ENCODE measurements at regions not wholly inside any gene's neighbourhood (a gene's known extent, or its start where the extent isn't known, plus 50 kb on each side); places are given as distances from the start of the nearest gene placed in this dataset.

DNA sequence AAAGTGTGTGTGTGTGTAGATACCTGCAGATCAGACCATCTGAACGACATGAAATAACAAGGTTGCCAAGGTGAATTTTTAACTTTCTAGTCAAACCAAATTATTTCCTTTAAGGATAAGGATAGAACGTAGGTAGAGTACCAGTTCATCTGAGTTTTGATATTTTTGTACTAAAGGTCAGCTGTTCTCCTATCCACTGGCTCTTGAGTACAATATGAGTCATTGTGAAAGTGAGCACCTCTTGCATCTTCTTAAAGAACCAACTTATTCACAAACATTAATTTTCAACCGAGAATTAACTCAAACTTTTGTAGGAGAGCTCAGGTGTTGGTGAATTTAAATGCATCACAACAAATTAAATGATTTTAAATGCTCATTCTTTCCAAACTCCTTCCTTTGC is 71.5 kb downstream of the IFI44 start:
- Histone ChIP-seq H3K27ac (ENCODE audit: low read length) (no peak overlapping the region), H3K9me3 (ENCODE audit: low read length) (no peaks in the 10 kb centered on the region), H3F3A (ENCODE audit: insufficient read depth, low read length, poor library complexity, severe bottlenecking) (no peaks in the 10 kb centered on the region), H2AFZ (ENCODE audit: low read depth, low read length) (no peak overlapping the region), H3K4me2 (ENCODE audit: low read length) (no peak overlapping the region), H3K27me3 (ENCODE audit: insufficient read depth, low read depth, low read length) (no peaks in the 10 kb centered on the region), H3K4me3 (ENCODE audit: low read length) (no peak overlapping the region), H3K9ac (ENCODE audit: low read length) (no peak overlapping the region), H4K20me1 (ENCODE audit: insufficient read depth) (no peaks in the 10 kb centered on the region), H3K36me3 (ENCODE audit: insufficient read depth, low read length) (no peaks in the 10 kb centered on the region), H3K79me2 (replicated peaks; ENCODE audit: insufficient read depth, low read length) (no peaks in the 10 kb centered on the region), H3K9me2 (ENCODE audit: insufficient read depth, low read length) (no peaks in the 10 kb centered on the region)
- TF ChIP-seq EZH2 (IDR thresholded peaks at IDR 0.05; ENCODE audit: borderline replicate concordance, insufficient read depth, low read length, poor library complexity, severe bottlenecking) (no peak), TAF1 (IDR thresholded peaks at IDR 0.05; ENCODE audit: low read depth) (no peak), RAD21 (conservative IDR thresholded peaks at IDR 0.05) (no peak), POLR2AphosphoS5 (IDR thresholded peaks at IDR 0.05) (no peak), MXI1 (conservative IDR thresholded peaks at IDR 0.05; ENCODE audit: poor library complexity, severe bottlenecking) (no peak), SMC3 (conservative IDR thresholded peaks at IDR 0.05; ENCODE audit: poor library complexity) (no peak), EP300 (conservative IDR thresholded peaks at IDR 0.05; ENCODE audit: poor library complexity, severe bottlenecking) (no peak)
- TF ChIP-seq, protein P1, sequence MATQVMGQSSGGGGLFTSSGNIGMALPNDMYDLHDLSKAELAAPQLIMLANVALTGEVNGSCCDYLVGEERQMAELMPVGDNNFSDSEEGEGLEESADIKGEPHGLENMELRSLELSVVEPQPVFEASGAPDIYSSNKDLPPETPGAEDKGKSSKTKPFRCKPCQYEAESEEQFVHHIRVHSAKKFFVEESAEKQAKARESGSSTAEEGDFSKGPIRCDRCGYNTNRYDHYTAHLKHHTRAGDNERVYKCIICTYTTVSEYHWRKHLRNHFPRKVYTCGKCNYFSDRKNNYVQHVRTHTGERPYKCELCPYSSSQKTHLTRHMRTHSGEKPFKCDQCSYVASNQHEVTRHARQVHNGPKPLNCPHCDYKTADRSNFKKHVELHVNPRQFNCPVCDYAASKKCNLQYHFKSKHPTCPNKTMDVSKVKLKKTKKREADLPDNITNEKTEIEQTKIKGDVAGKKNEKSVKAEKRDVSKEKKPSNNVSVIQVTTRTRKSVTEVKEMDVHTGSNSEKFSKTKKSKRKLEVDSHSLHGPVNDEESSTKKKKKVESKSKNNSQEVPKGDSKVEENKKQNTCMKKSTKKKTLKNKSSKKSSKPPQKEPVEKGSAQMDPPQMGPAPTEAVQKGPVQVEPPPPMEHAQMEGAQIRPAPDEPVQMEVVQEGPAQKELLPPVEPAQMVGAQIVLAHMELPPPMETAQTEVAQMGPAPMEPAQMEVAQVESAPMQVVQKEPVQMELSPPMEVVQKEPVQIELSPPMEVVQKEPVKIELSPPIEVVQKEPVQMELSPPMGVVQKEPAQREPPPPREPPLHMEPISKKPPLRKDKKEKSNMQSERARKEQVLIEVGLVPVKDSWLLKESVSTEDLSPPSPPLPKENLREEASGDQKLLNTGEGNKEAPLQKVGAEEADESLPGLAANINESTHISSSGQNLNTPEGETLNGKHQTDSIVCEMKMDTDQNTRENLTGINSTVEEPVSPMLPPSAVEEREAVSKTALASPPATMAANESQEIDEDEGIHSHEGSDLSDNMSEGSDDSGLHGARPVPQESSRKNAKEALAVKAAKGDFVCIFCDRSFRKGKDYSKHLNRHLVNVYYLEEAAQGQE (IDR thresholded peaks at IDR 0.05; ENCODE audit: borderline replicate concordance) = no peak
- TF ChIP-seq, protein P2, sequence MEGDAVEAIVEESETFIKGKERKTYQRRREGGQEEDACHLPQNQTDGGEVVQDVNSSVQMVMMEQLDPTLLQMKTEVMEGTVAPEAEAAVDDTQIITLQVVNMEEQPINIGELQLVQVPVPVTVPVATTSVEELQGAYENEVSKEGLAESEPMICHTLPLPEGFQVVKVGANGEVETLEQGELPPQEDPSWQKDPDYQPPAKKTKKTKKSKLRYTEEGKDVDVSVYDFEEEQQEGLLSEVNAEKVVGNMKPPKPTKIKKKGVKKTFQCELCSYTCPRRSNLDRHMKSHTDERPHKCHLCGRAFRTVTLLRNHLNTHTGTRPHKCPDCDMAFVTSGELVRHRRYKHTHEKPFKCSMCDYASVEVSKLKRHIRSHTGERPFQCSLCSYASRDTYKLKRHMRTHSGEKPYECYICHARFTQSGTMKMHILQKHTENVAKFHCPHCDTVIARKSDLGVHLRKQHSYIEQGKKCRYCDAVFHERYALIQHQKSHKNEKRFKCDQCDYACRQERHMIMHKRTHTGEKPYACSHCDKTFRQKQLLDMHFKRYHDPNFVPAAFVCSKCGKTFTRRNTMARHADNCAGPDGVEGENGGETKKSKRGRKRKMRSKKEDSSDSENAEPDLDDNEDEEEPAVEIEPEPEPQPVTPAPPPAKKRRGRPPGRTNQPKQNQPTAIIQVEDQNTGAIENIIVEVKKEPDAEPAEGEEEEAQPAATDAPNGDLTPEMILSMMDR (IDR thresholded peaks at IDR 0.05; ENCODE audit: poor library complexity, severe bottlenecking) = no peak

DNA sequence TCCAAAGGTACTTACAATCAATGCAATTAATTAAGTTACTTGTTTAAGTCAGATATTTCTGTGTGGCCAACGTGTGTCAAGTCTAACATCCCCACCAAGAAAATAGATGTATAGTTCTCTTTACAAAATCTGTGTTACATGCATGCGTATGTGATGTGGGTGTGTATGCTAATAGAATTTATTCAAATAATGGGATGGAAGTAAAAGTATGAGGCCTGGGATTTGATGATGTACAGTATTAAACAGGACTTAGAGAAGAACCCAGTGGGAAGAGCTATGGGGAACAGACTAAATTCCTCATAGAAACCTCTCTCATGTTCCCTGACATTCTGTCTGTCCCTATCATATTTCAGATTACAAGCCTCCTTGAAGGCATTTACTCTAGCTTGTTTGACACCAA is 72.5 kb downstream of the IFI44 start:
- H3K9me2 ChIP-seq (ENCODE audit: insufficient read depth, low read length) = no peaks in the 10 kb centered on the region
- no peaks in the 10 kb centered on the region for H3F3A ChIP-seq (ENCODE audit: insufficient read depth, low read length, poor library complexity, severe bottlenecking)
- H3K4me3 ChIP-seq (ENCODE audit: low read length) = no peak overlapping the region
- H3K36me3 ChIP-seq (ENCODE audit: insufficient read depth, low read length) = no peaks in the 10 kb centered on the region
- no peaks in the 10 kb centered on the region for H3K79me2 ChIP-seq (replicated peaks; ENCODE audit: insufficient read depth, low read length)
- H4K20me1 ChIP-seq (ENCODE audit: insufficient read depth) = no peaks in the 10 kb centered on the region
- H3K9ac ChIP-seq (ENCODE audit: low read length) = no peak overlapping the region
- no peaks in the 10 kb centered on the region for H3K27me3 ChIP-seq (ENCODE audit: insufficient read depth, low read depth, low read length)
- H3K27ac ChIP-seq (ENCODE audit: low read length) = no peak overlapping the region
- TF ChIP-seq EZH2 (IDR thresholded peaks at IDR 0.05; ENCODE audit: borderline replicate concordance, insufficient read depth, low read length, poor library complexity, severe bottlenecking) = no peak
- TF ChIP-seq EP300 (conservative IDR thresholded peaks at IDR 0.05; ENCODE audit: poor library complexity, severe bottlenecking) = no peak
- TF ChIP-seq TAF1 (IDR thresholded peaks at IDR 0.05; ENCODE audit: low read depth) = no peak
- TF ChIP-seq POLR2AphosphoS5 (IDR thresholded peaks at IDR 0.05) = no peak
- TF ChIP-seq, protein P2 (IDR thresholded peaks at IDR 0.05; ENCODE audit: poor library complexity, severe bottlenecking) = no peak
- TF ChIP-seq RAD21 (conservative IDR thresholded peaks at IDR 0.05) = no peak
- no peak for TF ChIP-seq SMC3 (conservative IDR thresholded peaks at IDR 0.05; ENCODE audit: poor library complexity)
- TF ChIP-seq MXI1 (conservative IDR thresholded peaks at IDR 0.05; ENCODE audit: poor library complexity, severe bottlenecking) = no peak
- TF ChIP-seq, protein P1 (IDR thresholded peaks at IDR 0.05; ENCODE audit: borderline replicate concordance) = no peak
- no peaks in the 10 kb centered on the region for H3K9me3 ChIP-seq (ENCODE audit: low read length)
- H2AFZ ChIP-seq (ENCODE audit: low read depth, low read length) = no peak overlapping the region
- no peak overlapping the region for H3K4me2 ChIP-seq (ENCODE audit: low read length)
